H9 (cell line): ENCODE measurements at regions not wholly inside any gene's neighbourhood (a gene's known extent, or its start where the extent isn't known, plus 50 kb on each side); places are given as distances from the start of the nearest gene placed in this dataset.
"Not testable (repeated sequence)": the region's sequence is repeated elsewhere in the genome, so short reads cannot be mapped to it uniquely, and the experiment has no call there.

Experiments used
- DNase-seq: peaks from one replicate; pipeline ENCODE4 v3.0.0-alpha.2; 2017
- H2AFZ ChIP-seq: one replicate; pipeline ENCODE4 v1.6.1; 2013; ENCODE audit warnings: mild to moderate bottlenecking, low read length, control low read depth, moderate library complexity
- H2AK5ac ChIP-seq: 2 replicates; pipeline ENCODE4 v1.6.1; 2013; ENCODE audit warnings: low read length, control low read depth, mixed read lengths; ENCODE audit not compliant: insufficient read length
- H2BK120ac ChIP-seq: one replicate; pipeline ENCODE4 v1.6.1; 2013; ENCODE audit warnings: low read depth, mild to moderate bottlenecking, low read length, control low read depth, inconsistent platforms; ENCODE audit not compliant: poor library complexity, severe bottlenecking
- H2BK12ac ChIP-seq: 2 replicates; pipeline ENCODE4 v1.6.1; 2013; ENCODE audit warnings: low read length, control low read depth, mixed read lengths, low read depth; ENCODE audit not compliant: insufficient read length
- H2BK15ac ChIP-seq: 2 replicates; pipeline ENCODE4 v1.6.1; 2013; ENCODE audit warnings: low read depth, low read length, control low read depth
- H2BK20ac ChIP-seq: one replicate; pipeline ENCODE4 v1.6.1; 2013; ENCODE audit warnings: low read depth, mild to moderate bottlenecking, low read length, control low read depth, inconsistent platforms; ENCODE audit not compliant: poor library complexity, severe bottlenecking
- H2BK5ac ChIP-seq: 2 replicates; pipeline ENCODE4 v1.6.1; 2013; ENCODE audit warnings: low read length, control low read depth, mixed read lengths; ENCODE audit not compliant: insufficient read length
- H3K14ac ChIP-seq: 2 replicates; pipeline ENCODE4 v1.6.1; 2013; ENCODE audit warnings: low read length, control low read depth; ENCODE audit not compliant: insufficient read depth
- H3K18ac ChIP-seq: 2 replicates; pipeline ENCODE4 v1.6.1; 2013; ENCODE audit warnings: low read depth, mild to moderate bottlenecking, mixed read lengths, low read length, control low read depth; ENCODE audit not compliant: insufficient read length
- H3K23ac ChIP-seq: 2 replicates; pipeline ENCODE4 v1.6.1; 2013; ENCODE audit warnings: low read length, control low read depth, mixed read lengths, low read depth; ENCODE audit not compliant: insufficient read length
- H3K23me2 ChIP-seq: 2 replicates; pipeline ENCODE4 v1.6.1; 2013; ENCODE audit warnings: low read depth, mild to moderate bottlenecking, mixed read lengths, low read length, control low read depth; ENCODE audit not compliant: insufficient read length, poor library complexity, severe bottlenecking
- H3K27ac ChIP-seq: 2 replicates; pipeline ENCODE4 v1.5.1; 2013; ENCODE audit warnings: low read length, control low read depth, mixed read lengths, low read depth; ENCODE audit not compliant: insufficient read length
- H3K27me3 ChIP-seq: 2 replicates; pipeline ENCODE4 v1.6.1; 2013; ENCODE audit warnings: low read length, control low read depth, inconsistent platforms; ENCODE audit not compliant: insufficient read depth
- H3K4ac ChIP-seq: 2 replicates; pipeline ENCODE4 v1.6.1; 2013; ENCODE audit warnings: low read depth, mild to moderate bottlenecking, control low read depth, inconsistent platforms, low read length, moderate library complexity
- H3K4me1 ChIP-seq: 2 replicates; pipeline ENCODE4 v1.6.1; 2013; ENCODE audit warnings: low read length, control low read depth, inconsistent platforms; ENCODE audit not compliant: insufficient read depth
- H3K4me2 ChIP-seq: 2 replicates; pipeline ENCODE4 v1.6.1; 2013; ENCODE audit warnings: low read length, control low read depth, mixed read lengths; ENCODE audit not compliant: insufficient read length, insufficient read depth
- H3K56ac ChIP-seq: 2 replicates; pipeline ENCODE4 v1.6.1; 2013; ENCODE audit warnings: low read depth, mild to moderate bottlenecking, mixed read lengths, low read length, control low read depth; ENCODE audit not compliant: insufficient read length
- H3K79me1 ChIP-seq: 2 replicates; pipeline ENCODE4 v1.6.1; 2013; ENCODE audit warnings: low read depth, mild to moderate bottlenecking, moderate library complexity, low read length, control low read depth, inconsistent platforms; ENCODE audit not compliant: insufficient read depth, poor library complexity, severe bottlenecking
- H3K79me2 ChIP-seq: 2 replicates; pipeline ENCODE4 v1.6.1; 2013; ENCODE audit warnings: low read length, control low read depth, inconsistent platforms; ENCODE audit not compliant: insufficient read depth
- H3K9ac ChIP-seq: 2 replicates; pipeline ENCODE4 v1.6.1; 2013; ENCODE audit warnings: low read length, control low read depth, mixed read lengths; ENCODE audit not compliant: insufficient read length; ENCODE audit errors: extremely low read depth
- H3K9me3 ChIP-seq: one replicate; pipeline ENCODE4 v1.6.1; 2013; ENCODE audit warnings: low read depth, low read length, inconsistent platforms; ENCODE audit not compliant: control insufficient read depth
- H3T11ph ChIP-seq: one replicate; pipeline ENCODE4 v1.6.1; 2013; ENCODE audit warnings: mild to moderate bottlenecking, low read length, control low read depth, inconsistent platforms
- H4K20me1 ChIP-seq: one replicate; pipeline ENCODE4 v1.6.1; 2013; ENCODE audit not compliant: control insufficient read depth, insufficient read length, insufficient read depth
- H4K5ac ChIP-seq: 2 replicates; pipeline ENCODE4 v1.6.1; 2013; ENCODE audit warnings: low read depth, mild to moderate bottlenecking, mixed read lengths, low read length, control low read depth; ENCODE audit not compliant: insufficient read length
- H4K8ac ChIP-seq: replicated peaks from 2 replicates; pipeline ENCODE4 v1.6.1; 2013; ENCODE audit warnings: low read length, control low read depth, mixed read lengths, low read depth; ENCODE audit not compliant: insufficient read length
- H4K91ac ChIP-seq: 2 replicates; pipeline ENCODE4 v1.6.1; 2013; ENCODE audit warnings: low read depth, mild to moderate bottlenecking, moderate library complexity, mixed read lengths, low read length, control low read depth; ENCODE audit not compliant: insufficient read length
- H3K27ac Mint-ChIP-seq, 3 experiments: 2 replicates in 2 of 3; 3 replicates in 1 of 3; pipeline ENCODE4 v1.8.0; 2020 to 2021; ENCODE audit warnings: mixed read lengths in 3 of 3, mild to moderate bottlenecking in 1 of 3, moderate library complexity in 1 of 3
- H3K27me3 Mint-ChIP-seq: 2 replicates; pipeline ENCODE4 v1.8.0; 2021; ENCODE audit warnings: low read depth, mild to moderate bottlenecking, moderate library complexity, mixed read lengths
- H3K36me3 Mint-ChIP-seq, 3 experiments: 2 replicates in 2 of 3; 3 replicates in 1 of 3; pipeline ENCODE4 v1.8.0; 2020 to 2021; ENCODE audit warnings: low read depth in 3 of 3, mixed read lengths in 3 of 3; ENCODE audit not compliant: insufficient read depth in 1 of 3
- H3K4me1 Mint-ChIP-seq, 2 experiments: 2 replicates each; pipeline ENCODE4 v1.8.0; 2020; ENCODE audit warnings: mixed read lengths in 2 of 2
- H3K4me3 Mint-ChIP-seq, 2 experiments: 2 replicates in 1 of 2; 3 replicates in 1 of 2; pipeline ENCODE4 v1.8.0; 2020 to 2021; ENCODE audit warnings: mild to moderate bottlenecking in 2 of 2, mixed read lengths in 2 of 2, moderate library complexity in 1 of 2
- H3K9me3 Mint-ChIP-seq, 2 experiments: 2 replicates in 1 of 2; 3 replicates in 1 of 2; pipeline ENCODE4 v1.8.0; 2020; ENCODE audit warnings: mild to moderate bottlenecking in 2 of 2, mixed read lengths in 2 of 2, moderate library complexity in 1 of 2
- WGBS: extraction: QIAGEN DNeasy Blood & Tissue Kit; methylation state at CpG from one replicate; pipeline ENCODE4 v1.1.7; 2013; ENCODE audit warnings: missing lambda C conversion rate, low lambda C conversion rate, mixed read lengths; ENCODE audit not compliant: insufficient read length; ENCODE audit errors: extremely low coverage; 5-methylcytosine and 5-hydroxymethylcytosine counted together

DNA sequence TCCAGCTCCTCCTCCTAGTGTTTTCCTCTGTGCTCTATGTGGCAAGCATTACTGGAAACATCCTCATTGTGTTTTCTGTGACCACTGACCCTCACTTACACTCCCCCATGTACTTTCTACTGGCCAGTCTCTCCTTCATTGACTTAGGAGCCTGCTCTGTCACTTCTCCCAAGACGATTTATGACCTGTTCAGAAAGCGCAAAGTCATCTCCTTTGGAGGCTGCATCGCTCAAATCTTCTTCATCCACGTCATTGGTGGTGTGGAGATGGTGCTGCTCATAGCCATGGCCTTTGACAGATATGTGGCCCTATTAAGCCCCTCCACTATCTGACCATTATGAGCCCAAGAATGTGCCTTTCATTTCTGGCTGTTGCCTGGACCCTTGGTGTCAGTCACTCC is 64.0 kb downstream of the OR4F15 start:
- H3K4me2 ChIP-seq, H3K9me3 Mint-ChIP-seq, H3K79me1 ChIP-seq, H3K27me3 Mint-ChIP-seq, H4K20me1 ChIP-seq, H3K9ac ChIP-seq, H3T11ph ChIP-seq, H3K9me3 ChIP-seq, H2BK120ac ChIP-seq, H3K4me1 Mint-ChIP-seq, H3K23ac ChIP-seq, DNase-seq, H3K14ac ChIP-seq, H2BK12ac ChIP-seq, H3K4ac ChIP-seq, H3K56ac ChIP-seq, H2BK5ac ChIP-seq, H3K18ac ChIP-seq, H3K27me3 ChIP-seq, H3K36me3 Mint-ChIP-seq, H4K91ac ChIP-seq, H2BK20ac ChIP-seq, H3K4me3 Mint-ChIP-seq, H3K27ac Mint-ChIP-seq, H3K27ac ChIP-seq, H2AFZ ChIP-seq, H2AK5ac ChIP-seq, H2BK15ac ChIP-seq, H4K8ac ChIP-seq, H3K79me2 ChIP-seq, H3K4me1 ChIP-seq, H4K5ac ChIP-seq, H3K23me2 ChIP-seq: not testable (repeated sequence)
- no CpG with 5 or more reads among the region's 4 CpGs for WGBS
